NB4 (cell line): ENCODE measurements at regions not wholly inside any gene's neighbourhood (a gene's known extent, or its start where the extent isn't known, plus 50 kb on each side); places are given as distances from the start of the nearest gene placed in this dataset.
A peak's percentile ranks its signal among the peaks of the same experiment; 100 is the strongest.

Experiments
- DNase-seq: peaks from one replicate; pipeline ENCODE4 v3.0.0; 2010; ENCODE audit warnings: low read depth
- H3K4me3 ChIP-seq: one replicate; pipeline ENCODE4 v1.5.1; 2011; ENCODE audit warnings: mild to moderate bottlenecking, low read depth, low read length, moderate library complexity
- MYC ChIP-seq: IDR thresholded peaks from 2 replicates; pipeline ENCODE4 v1.6.1; 2011; ENCODE audit warnings: low read depth, low read length
- POLR2A ChIP-seq: IDR thresholded peaks from 2 replicates; pipeline ENCODE4 v1.6.1; 2011; ENCODE audit warnings: mild to moderate bottlenecking; ENCODE audit not compliant: insufficient read length; ENCODE audit errors: extremely low read depth
- TF ChIP-seq, protein P1 (sequence below): IDR thresholded peaks from one replicate; pipeline ENCODE4 v1.5.1; 2012; ENCODE audit warnings: low read depth, low read length
- TF ChIP-seq, protein P2 (sequence below): IDR thresholded peaks from 2 replicates; pipeline ENCODE4 v1.6.1; 2011; ENCODE audit warnings: low read depth, low read length

DNA sequence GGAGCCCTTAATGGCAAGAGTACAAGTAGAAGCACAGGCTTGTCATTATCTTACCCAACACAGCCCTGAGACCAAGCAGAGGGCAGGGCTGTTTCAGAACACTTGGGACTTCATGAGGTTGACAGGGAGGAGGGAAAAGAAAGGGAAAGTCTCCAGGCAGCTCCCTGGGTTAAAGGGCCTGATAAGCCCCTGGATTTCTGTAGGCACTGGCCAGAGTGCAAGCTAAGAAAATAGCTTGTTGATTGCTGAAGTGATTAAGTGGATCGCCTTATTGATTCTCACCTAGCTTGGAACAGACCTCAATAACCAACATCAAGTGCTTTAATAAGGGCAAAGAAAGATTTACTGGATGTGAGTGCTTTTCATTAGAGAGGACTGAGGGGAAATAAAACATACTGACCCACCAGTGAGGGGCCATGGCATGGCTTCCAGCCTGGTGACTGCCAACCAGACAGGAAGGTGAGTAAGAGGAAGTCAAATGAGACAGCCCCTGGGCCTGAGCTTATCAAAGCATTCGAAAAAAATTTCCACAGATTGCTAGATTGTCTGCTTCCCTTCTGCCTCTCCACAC, 121.4 kb upstream of the NFIA start:
- TF ChIP-seq, protein P1, sequence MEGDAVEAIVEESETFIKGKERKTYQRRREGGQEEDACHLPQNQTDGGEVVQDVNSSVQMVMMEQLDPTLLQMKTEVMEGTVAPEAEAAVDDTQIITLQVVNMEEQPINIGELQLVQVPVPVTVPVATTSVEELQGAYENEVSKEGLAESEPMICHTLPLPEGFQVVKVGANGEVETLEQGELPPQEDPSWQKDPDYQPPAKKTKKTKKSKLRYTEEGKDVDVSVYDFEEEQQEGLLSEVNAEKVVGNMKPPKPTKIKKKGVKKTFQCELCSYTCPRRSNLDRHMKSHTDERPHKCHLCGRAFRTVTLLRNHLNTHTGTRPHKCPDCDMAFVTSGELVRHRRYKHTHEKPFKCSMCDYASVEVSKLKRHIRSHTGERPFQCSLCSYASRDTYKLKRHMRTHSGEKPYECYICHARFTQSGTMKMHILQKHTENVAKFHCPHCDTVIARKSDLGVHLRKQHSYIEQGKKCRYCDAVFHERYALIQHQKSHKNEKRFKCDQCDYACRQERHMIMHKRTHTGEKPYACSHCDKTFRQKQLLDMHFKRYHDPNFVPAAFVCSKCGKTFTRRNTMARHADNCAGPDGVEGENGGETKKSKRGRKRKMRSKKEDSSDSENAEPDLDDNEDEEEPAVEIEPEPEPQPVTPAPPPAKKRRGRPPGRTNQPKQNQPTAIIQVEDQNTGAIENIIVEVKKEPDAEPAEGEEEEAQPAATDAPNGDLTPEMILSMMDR = no peak
- TF ChIP-seq, protein P2, sequence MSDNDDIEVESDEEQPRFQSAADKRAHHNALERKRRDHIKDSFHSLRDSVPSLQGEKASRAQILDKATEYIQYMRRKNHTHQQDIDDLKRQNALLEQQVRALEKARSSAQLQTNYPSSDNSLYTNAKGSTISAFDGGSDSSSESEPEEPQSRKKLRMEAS = no peak
- TF ChIP-seq MYC = no peak
- TF ChIP-seq POLR2A = no peak
- peak; percentile 10 for DNase-seq
- no peak overlapping the region for H3K4me3 ChIP-seq

DNA sequence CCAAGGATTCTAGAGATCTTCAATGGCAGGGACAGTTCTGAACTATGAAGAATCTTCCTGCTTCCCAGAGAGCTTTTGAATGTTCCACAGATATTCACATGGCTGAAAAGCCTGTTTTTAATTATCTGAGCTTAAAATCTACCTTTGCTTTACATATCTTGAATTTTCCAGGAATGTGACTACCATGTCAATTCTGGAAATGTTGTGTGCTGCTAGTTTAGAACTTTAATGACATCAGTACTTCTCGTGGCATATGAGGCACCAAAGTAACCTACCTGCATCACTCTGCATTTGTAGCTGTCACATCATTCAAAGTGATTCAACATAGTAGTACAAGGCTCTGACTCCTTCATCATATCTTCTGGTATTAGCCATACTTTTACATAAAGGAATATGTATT, 122.7 kb upstream of the NFIA start:
- H3K4me3 ChIP-seq = no peak overlapping the region
- TF ChIP-seq MYC (no peak), POLR2A (no peak)
- TF ChIP-seq, protein P1 = no peak
- TF ChIP-seq, protein P2 = no peak
- no peak for DNase-seq

DNA sequence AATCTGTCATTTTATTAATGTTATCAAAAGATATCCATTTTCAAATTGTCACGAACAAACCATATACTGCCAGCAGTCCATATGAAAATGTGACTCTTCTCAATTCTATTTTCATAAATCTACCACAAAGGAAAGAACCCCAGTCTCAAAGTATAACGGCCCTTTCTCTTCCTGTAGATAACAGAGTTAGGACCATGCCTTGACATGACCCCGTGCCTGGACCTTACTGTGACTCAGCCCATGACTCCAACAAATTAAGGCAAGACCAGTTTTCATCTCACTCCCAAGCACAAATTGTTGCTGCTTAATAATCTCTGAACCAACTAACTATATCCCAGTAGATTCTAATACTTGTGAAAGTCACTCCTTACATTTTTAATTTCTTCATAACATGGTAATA, 124.4 kb upstream of the NFIA start:
- TF ChIP-seq, protein P2 = no peak
- TF ChIP-seq MYC (no peak), POLR2A (no peak)
- TF ChIP-seq, protein P1 = no peak
- no peak overlapping the region for H3K4me3 ChIP-seq
- no peak for DNase-seq

DNA sequence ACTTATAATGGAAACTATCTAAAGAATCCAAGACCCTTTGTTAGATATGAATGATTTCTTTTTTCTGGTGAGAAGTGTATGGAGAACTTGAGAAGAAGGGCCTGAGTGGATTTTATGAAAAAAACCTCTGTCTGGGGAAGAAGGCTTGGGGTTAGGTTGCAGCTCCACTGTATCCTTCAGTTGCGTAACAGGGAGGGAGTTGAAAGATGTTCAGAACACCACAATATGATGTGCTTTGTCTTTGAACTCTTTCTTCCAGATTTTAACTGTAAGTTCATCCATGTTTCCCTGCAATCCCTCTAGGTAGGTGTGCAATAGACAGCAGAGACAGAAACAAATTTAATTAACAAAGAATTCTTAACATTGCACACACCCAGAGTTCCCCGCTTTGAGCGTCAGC, 125.8 kb upstream of the NFIA start:
- no peak overlapping the region for H3K4me3 ChIP-seq
- TF ChIP-seq, protein P2 = no peak
- TF ChIP-seq, protein P1 = no peak
- TF ChIP-seq MYC = no peak
- no peak for TF ChIP-seq POLR2A
- DNase-seq = no peak

DNA sequence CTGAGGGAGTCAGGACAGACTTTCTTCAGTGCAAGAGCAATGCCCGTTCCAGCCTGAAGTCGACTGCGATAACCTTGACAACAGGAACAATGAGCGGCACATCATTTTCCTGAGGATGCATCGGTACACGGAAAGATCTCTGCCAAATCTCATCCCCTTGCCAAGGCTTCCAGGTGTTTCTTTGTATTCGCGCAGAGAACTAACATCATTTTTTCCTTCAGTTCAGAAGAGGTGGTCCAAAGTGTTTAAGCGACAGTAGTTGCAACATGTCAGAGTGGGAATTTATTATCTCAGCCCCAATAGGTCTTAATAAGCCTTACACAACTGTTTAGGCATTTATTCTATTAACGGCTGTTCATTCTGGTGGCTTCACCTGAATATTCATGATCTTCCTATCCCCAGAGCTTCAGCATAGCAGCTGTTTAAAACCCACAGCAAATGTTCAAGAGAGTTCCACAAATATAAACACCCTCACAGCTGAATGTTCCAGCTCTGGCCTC, 129.7 kb upstream of the NFIA start:
- TF ChIP-seq POLR2A (no peak), MYC (no peak)
- TF ChIP-seq, protein P1 = no peak
- TF ChIP-seq, protein P2 = no peak
- no peak overlapping the region for H3K4me3 ChIP-seq
- DNase-seq = no peak
